ENCODE measurements at regions not wholly inside any gene's neighbourhood (a gene's known extent, or its start where the extent isn't known, plus 50 kb on each side); places are given as distances from the start of the nearest gene placed in this dataset.
A peak's percentile ranks its signal among the peaks of the same experiment; 100 is the strongest.

DNA sequence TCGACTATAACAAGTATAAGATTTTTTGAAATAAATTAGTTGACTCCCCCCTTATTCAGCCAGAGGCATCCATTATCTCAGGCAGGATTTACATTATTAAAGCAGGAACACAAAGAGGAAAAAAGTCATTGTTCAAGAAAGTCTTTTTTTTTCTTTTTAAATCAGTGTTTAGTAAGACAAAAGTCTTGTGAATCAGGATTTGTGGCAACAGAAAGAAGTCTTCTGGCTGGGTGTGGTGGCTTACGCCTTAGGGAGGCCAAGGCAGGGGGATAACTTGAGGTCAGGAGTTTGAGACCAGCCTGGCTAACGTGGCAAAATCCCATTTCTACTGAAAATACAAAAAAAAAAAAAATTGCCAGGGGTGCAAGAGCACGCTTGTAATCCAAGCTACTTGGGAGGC is 505.5 kb downstream of the LMO4 start:
- no peak for DNase-seq

DNA sequence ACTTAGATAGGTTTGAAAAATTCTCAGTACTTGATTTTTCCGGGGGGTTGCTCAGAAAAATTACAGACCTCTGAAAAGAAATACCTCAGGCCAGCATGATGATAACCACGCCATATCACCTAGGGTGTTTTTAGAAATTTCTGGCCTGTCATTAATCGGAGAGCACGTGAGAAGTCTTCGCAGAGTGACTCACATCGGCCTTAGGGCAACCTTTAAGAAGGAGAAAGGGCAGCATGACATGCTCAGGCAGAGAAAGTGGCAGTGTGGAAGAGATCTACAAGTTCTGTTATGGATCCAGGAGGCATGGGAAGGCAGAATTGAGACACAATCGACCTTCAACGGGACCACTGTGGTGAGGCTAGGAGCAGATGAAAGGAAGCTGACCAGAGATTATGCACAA is 506.3 kb downstream of the LMO4 start:
- DNase-seq, result no peak

- no peak for DNase-seq
Measured at GRCh38 chr1:87840767-87841166, 512.1 kb downstream of the LMO4 start.

DNA sequence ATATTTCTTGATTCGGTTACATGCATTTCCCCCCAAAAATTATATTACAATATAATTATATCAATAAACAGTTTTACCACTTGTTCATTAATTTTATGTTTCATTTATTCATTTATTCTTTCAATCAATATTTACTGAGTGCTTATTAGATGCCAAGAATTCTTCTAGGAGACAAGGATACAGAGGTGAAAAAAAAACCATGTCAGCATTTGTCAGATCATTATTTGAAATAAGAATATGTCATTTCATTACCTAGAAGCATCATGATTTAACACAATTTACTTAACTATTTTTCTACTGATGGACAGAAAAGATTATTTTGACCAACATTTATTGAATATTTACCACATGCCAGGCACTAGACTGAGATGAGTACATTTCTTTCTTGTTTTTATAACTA is 512.7 kb downstream of the LMO4 start:
- no peak for DNase-seq

- DNase-seq, result no peak
Measured at GRCh38 chr1:87842156-87842555, 513.5 kb downstream of the LMO4 start.

GRCh38 chr1:87844251-87844650 is 515.6 kb downstream of the LMO4 start:
- DNase-seq, result no peak

DNA sequence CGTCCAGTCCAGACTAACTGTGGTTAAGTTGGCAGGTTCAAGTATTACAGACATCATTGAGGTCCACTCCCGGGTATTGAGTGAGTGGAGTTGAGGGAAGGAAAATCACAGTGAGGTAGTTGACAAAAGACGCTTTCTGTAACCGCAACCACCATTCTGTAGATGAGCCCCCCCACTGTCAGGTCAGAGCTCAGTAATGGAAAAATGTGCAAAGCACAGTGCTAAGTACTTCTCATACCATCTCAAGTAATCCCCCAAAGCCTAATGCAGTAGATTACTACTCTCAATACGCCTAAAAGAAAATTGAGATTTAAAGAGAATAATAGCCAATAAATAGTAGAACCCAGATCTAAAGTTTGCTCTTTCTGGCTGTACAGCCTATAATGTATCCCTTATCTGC is 522.8 kb downstream of the LMO4 start:
- DNase-seq, result no peak

- DNase-seq, result no peak
Measured at GRCh38 chr1:87852410-87853161, 523.9 kb downstream of the LMO4 start.

- no peak for DNase-seq
Measured at GRCh38 chr1:87853576-87854351, 525.1 kb downstream of the LMO4 start.

GRCh38 chr1:87863317-87863716 is 534.6 kb downstream of the LMO4 start:
- no peak for DNase-seq

- DNase-seq, result no peak
Measured at GRCh38 chr1:87864676-87865075, 536.0 kb downstream of the LMO4 start.

DNA sequence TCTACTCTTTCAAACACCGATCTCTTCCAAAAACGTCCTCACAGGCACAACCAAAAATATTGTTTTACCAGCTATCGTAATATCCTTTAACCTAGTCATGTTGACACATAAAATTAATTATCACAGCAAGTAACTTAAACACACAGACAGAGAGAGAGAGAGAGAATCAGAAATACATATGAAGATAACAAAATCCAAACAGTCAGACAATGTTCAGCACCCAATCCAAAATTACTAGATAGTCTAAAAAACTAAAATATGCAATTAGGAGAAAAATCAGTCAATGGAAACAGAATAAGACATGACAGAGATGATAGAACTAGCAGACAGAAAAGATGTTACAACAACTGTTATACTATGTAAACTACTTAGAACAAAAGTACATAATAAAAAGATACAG is 537.7 kb downstream of the LMO4 start:
- DNase-seq, result no peak

DNA sequence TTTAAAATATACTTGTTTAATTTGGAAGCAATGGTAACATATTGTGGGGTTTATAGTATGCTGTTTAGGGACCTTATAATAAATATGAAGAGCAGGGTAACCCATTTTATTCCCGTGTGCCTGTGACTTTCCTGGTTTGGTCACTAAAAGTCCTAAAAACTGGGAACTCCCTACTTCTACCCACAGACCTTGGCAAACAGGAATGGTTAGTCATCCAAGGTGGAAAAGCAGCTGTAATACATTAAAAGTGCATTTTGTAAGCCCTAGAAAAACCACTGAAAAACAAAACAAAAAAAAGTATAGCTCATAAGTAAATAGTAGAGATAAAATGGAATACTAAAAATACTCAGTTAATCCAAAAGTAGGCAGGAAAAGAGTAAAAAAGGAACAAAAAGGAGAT is 538.9 kb downstream of the LMO4 start:
- no peak for DNase-seq

- DNase-seq, result peak in 1 of 2 experiments; percentile 8
Measured at GRCh38 chr1:87869567-87869966, 540.9 kb downstream of the LMO4 start.

DNA sequence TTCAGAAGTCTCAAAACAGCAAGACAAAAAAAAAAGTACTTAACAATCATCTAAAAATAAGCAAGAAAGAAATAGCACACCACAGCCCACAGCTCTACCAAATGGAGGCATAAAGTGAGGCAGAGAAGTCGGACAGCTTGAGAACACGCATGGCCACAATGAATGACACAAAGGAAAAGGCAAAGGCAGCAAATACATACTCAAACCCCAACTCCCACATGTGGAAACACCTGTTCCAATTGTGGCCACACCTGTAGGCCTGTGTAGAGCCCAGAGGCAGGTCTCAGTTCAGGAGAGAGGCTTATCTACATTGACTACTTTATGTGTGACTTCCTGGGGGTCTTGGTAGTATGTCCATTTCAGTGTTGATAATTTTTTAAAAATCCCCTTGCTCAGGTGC is 543.5 kb downstream of the LMO4 start:
- DNase-seq, result no peak

DNA sequence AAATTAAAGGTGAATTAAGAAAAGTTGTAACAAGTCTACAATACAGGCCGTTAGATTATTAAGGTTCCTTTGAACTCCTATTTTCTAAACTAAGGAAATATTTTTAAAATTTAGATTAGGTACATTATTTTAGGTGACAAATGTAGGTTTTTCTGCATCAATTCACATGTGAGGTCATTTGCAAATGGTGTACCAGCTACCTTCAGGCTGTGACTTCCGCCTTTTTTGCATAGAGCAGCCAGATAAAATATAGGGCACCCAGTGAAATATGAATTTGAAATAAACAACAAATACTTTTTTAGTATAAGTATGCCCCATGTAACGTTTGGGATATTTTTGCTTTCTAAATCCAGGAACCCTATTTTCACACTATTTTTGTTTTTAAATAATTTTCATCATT is 544.0 kb downstream of the LMO4 start:
- no peak for DNase-seq

GRCh38 chr1:87878873-87879272 is 550.2 kb downstream of the LMO4 start:
- no peak for DNase-seq

- no peak for DNase-seq
Measured at GRCh38 chr1:87880098-87880760, 551.5 kb downstream of the LMO4 start.

DNA sequence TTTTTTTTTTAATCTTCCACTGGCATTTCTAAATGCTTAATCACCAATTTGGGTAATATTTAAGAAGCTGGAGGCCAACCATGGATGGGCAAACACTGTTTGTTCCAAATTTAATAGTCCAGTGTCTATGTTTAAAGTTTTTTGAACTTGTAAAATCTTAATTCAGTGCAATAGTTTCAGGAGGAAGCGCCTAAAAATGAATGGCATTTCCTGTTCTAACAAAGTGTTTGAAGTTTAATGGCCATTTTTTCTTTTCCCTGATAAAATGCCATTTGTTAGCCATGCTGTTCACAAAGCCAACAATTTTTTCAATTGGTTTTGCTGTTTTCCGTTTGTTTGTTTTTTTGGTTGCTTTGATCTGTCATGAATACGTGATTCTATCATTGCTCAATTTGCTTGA is 552.1 kb downstream of the LMO4 start:
- no peak for DNase-seq

GRCh38 chr1:87883906-87884305 is 555.2 kb downstream of the LMO4 start:
- DNase-seq, result no peak

GRCh38 chr1:87884581-87884980 is 555.9 kb downstream of the LMO4 start:
- DNase-seq, result no peak

- DNase-seq, result no peak
Measured at GRCh38 chr1:87885278-87886025, 556.8 kb downstream of the LMO4 start.

- DNase-seq, result no peak
Measured at GRCh38 chr1:87887100-87887499, 558.4 kb downstream of the LMO4 start.

All from SW 1271 (cell line).